ENCODE measurements at regions not wholly inside any gene's neighbourhood (a gene's known extent, or its start where the extent isn't known, plus 50 kb on each side); places are given as distances from the start of the nearest gene placed in this dataset.

DNA sequence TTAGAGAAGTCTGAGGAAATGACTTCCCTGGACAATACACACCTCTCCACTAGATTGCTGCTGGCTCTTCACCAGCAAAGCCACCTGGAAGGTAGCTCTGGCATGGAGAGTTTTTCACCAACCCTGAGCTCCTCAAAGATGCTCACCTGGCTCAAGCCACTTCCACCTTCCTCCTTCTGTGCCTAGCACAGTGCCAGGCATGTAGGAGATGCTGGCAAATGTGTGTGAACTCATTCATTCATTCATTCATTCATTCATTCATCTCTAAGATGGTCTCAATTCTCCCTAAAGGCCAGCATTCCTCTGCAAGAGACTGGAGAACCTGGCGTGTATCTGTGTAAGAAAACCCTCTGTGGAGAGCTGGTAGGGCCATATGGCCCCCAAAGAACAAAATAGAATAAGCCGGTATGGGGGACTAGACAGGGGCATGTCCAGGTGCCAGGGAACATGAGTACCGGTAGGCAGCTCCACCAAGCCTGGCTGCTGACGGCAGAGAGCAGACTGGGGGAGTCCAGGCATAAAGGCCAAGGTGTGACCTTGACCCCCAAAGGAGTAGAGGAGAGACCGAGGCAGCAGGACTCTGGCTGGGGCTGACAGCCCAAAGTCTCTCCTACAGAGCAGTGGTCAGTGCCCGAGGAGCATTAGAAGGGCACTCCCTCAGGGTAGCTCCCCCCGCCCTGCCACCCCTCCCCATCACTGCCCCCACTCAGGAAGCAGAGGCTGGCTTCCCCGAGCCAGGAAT, 132.2 kb upstream of the TNRC6C start:
- no peak overlapping the region for H3K4me3 ChIP-seq (ENCODE audit: low read length)
- H3K4ac ChIP-seq (ENCODE audit: low read depth, low read length) = no peak overlapping the region
- DNase-seq = no peak
- H2AK5ac ChIP-seq (ENCODE audit: low read length) = no peak overlapping the region
- H4K5ac ChIP-seq (ENCODE audit: low read length) = no peak overlapping the region
- no peak overlapping the region for H3K56ac ChIP-seq (ENCODE audit: low read length)
- no peak overlapping the region for H2BK120ac ChIP-seq (ENCODE audit: low read depth, low read length)
- no peak overlapping the region for H3K23ac ChIP-seq (ENCODE audit: low read length)
- H3K79me1 ChIP-seq (ENCODE audit: low read length) = no peaks in the 10 kb centered on the region
- H3K4me2 ChIP-seq (ENCODE audit: low read length) = no peak overlapping the region
- no peak overlapping the region for H3K9ac ChIP-seq (ENCODE audit: low read length)
- no peak overlapping the region for H3K27ac ChIP-seq (ENCODE audit: low read depth, low read length)
- no peak overlapping the region for H3K18ac ChIP-seq (ENCODE audit: low read length)
- WGBS (ENCODE audit: extremely low coverage, insufficient coverage, low lambda C conversion rate) = no CpG with 5 or more reads among the region's 8 CpGs
- H3K36me3 ChIP-seq (ENCODE audit: control insufficient read depth, insufficient read depth, low read length) = no peaks in the 10 kb centered on the region
- H2BK5ac ChIP-seq (ENCODE audit: low read length) = no peak overlapping the region
- no peaks in the 10 kb centered on the region for H3K4me1 ChIP-seq (ENCODE audit: control insufficient read depth, low read depth, low read length)
- no peak overlapping the region for H4K8ac ChIP-seq (ENCODE audit: low read depth, low read length)
- H3K27me3 ChIP-seq (ENCODE audit: insufficient read depth, low read length, poor library complexity) = no peaks in the 10 kb centered on the region
- no peak overlapping the region for H2BK15ac ChIP-seq (replicated peaks; ENCODE audit: low read depth)
- no peaks in the 10 kb centered on the region for H3K79me2 ChIP-seq (ENCODE audit: control insufficient read depth, insufficient read depth, low read length)

DNA sequence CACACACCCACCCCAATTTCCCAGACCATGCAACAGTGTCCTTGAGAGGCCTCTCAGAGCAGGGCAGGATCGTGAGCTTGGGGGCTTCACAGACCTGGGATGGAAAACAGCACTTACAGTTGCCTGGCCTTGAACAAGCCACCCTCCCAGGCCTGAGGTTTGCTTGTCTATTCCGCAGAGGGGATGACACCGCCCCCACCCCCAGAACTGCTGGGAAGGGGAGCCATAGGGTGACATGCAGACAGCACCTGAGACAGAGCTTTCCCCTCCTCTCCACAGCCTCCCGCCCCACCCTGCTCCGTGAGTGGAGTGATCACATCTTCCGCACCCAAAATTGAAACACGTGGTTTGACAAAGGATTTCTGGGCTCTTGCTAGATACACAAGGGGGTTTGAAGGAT, 131.5 kb upstream of the TNRC6C start:
- no CpG with 5 or more reads among the region's 7 CpGs for WGBS (ENCODE audit: extremely low coverage, insufficient coverage, low lambda C conversion rate)
- H4K8ac ChIP-seq (ENCODE audit: low read depth, low read length) = no peak overlapping the region
- no peak overlapping the region for H2BK120ac ChIP-seq (ENCODE audit: low read depth, low read length)
- H3K79me1 ChIP-seq (ENCODE audit: low read length) = no peaks in the 10 kb centered on the region
- no peak overlapping the region for H3K4me3 ChIP-seq (ENCODE audit: low read length)
- no peak overlapping the region for H3K18ac ChIP-seq (ENCODE audit: low read length)
- no peak overlapping the region for H2AK5ac ChIP-seq (ENCODE audit: low read length)
- H3K9ac ChIP-seq (ENCODE audit: low read length) = no peak overlapping the region
- no peaks in the 10 kb centered on the region for H3K79me2 ChIP-seq (ENCODE audit: control insufficient read depth, insufficient read depth, low read length)
- H3K4me1 ChIP-seq (ENCODE audit: control insufficient read depth, low read depth, low read length) = no peaks in the 10 kb centered on the region
- H3K23ac ChIP-seq (ENCODE audit: low read length) = no peak overlapping the region
- no peak overlapping the region for H2BK15ac ChIP-seq (replicated peaks; ENCODE audit: low read depth)
- no peak overlapping the region for H3K4ac ChIP-seq (ENCODE audit: low read depth, low read length)
- no peaks in the 10 kb centered on the region for H3K27me3 ChIP-seq (ENCODE audit: insufficient read depth, low read length, poor library complexity)
- H3K27ac ChIP-seq (ENCODE audit: low read depth, low read length) = no peak overlapping the region
- no peaks in the 10 kb centered on the region for H3K36me3 ChIP-seq (ENCODE audit: control insufficient read depth, insufficient read depth, low read length)
- no peak overlapping the region for H2BK5ac ChIP-seq (ENCODE audit: low read length)
- H3K4me2 ChIP-seq (ENCODE audit: low read length) = no peak overlapping the region
- DNase-seq = no peak
- no peak overlapping the region for H4K5ac ChIP-seq (ENCODE audit: low read length)
- H3K56ac ChIP-seq (ENCODE audit: low read length) = no peak overlapping the region

DNA sequence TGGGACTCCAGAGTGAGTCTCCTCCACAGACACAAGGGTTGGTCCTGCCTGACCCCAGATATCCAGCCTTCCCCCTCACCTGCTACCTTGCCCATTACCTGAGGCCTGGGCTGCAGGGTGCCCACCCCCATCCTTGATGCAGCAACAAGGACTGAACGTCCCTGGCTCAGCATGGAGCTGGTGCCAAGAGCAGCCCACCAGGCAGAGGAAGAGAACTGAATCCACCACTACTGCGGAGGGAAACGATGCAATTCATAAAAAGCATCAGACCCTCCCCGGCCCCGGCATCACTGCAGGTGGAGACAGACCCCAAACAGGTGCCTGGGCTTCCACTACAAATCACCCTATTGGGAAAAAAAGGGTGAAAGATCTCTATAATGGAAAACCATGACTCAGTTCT, 131.0 kb upstream of the TNRC6C start:
- no peak overlapping the region for H3K18ac ChIP-seq (ENCODE audit: low read length)
- no peak overlapping the region for H3K4ac ChIP-seq (ENCODE audit: low read depth, low read length)
- H3K36me3 ChIP-seq (ENCODE audit: control insufficient read depth, insufficient read depth, low read length) = no peaks in the 10 kb centered on the region
- no peak for DNase-seq
- no CpG with 5 or more reads among the region's 5 CpGs for WGBS (ENCODE audit: extremely low coverage, insufficient coverage, low lambda C conversion rate)
- H3K23ac ChIP-seq (ENCODE audit: low read length) = no peak overlapping the region
- H3K79me1 ChIP-seq (ENCODE audit: low read length) = no peaks in the 10 kb centered on the region
- no peak overlapping the region for H2BK5ac ChIP-seq (ENCODE audit: low read length)
- no peak overlapping the region for H3K4me2 ChIP-seq (ENCODE audit: low read length)
- H3K4me1 ChIP-seq (ENCODE audit: control insufficient read depth, low read depth, low read length) = no peaks in the 10 kb centered on the region
- no peak overlapping the region for H2BK15ac ChIP-seq (replicated peaks; ENCODE audit: low read depth)
- no peaks in the 10 kb centered on the region for H3K79me2 ChIP-seq (ENCODE audit: control insufficient read depth, insufficient read depth, low read length)
- peak overlapping the region; percentile 25 for H3K56ac ChIP-seq (ENCODE audit: low read length)
- no peak overlapping the region for H4K8ac ChIP-seq (ENCODE audit: low read depth, low read length)
- H2AK5ac ChIP-seq (ENCODE audit: low read length) = no peak overlapping the region
- H3K4me3 ChIP-seq (ENCODE audit: low read length) = no peak overlapping the region
- no peak overlapping the region for H2BK120ac ChIP-seq (ENCODE audit: low read depth, low read length)
- H3K27ac ChIP-seq (ENCODE audit: low read depth, low read length) = no peak overlapping the region
- no peaks in the 10 kb centered on the region for H3K27me3 ChIP-seq (ENCODE audit: insufficient read depth, low read length, poor library complexity)
- H4K5ac ChIP-seq (ENCODE audit: low read length) = no peak overlapping the region
- no peak overlapping the region for H3K9ac ChIP-seq (ENCODE audit: low read length)

DNA sequence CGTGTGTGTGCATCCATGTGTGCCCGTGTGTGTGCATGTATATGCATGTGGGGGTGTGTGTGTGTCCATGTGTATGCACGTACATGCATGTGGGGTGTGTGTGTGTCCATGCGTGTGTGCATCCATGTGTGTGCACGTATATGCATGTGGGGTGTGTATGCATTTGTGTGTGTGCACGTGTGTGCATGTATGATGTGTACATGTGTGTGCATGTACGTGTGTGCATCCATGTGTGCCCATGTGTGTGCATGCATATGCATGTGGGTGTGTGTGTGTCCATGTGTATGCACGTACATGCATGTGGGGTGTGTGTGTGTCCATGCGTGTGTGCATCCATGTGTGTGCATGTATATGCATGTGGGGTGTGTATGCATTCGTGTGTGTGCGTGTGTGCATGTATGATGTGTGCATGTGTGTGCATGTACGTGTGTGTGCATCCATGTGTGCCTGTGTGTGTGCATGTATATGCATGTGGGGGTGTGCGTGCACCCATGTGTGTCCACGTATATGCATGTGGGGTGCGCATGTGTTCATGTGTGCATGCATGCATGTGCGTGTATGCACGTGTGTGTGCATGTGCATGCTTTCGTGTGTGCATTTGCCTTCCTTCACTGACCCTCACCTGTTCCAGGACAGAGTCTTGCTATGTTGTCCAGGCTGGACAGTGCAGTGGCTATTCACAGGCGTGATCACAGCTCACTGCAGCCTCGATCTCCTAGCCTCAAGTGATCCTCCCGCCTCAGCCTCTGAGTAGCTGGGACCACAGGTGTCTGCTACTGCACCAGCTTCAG, 129.6 kb upstream of the TNRC6C start:
- no peak overlapping the region for H2AK5ac ChIP-seq (ENCODE audit: low read length)
- H3K79me1 ChIP-seq (ENCODE audit: low read length) = no peaks in the 10 kb centered on the region
- H2BK15ac ChIP-seq (replicated peaks; ENCODE audit: low read depth) = no peak overlapping the region
- no peak overlapping the region for H3K18ac ChIP-seq (ENCODE audit: low read length)
- no peak overlapping the region for H3K4ac ChIP-seq (ENCODE audit: low read depth, low read length)
- no peak for DNase-seq
- no peak overlapping the region for H3K4me3 ChIP-seq (ENCODE audit: low read length)
- H3K23ac ChIP-seq (ENCODE audit: low read length) = no peak overlapping the region
- no peaks in the 10 kb centered on the region for H3K79me2 ChIP-seq (ENCODE audit: control insufficient read depth, insufficient read depth, low read length)
- no peak overlapping the region for H2BK120ac ChIP-seq (ENCODE audit: low read depth, low read length)
- H3K9ac ChIP-seq (ENCODE audit: low read length) = no peak overlapping the region
- no peaks in the 10 kb centered on the region for H3K36me3 ChIP-seq (ENCODE audit: control insufficient read depth, insufficient read depth, low read length)
- no CpG with 5 or more reads among the region's 21 CpGs for WGBS (ENCODE audit: extremely low coverage, insufficient coverage, low lambda C conversion rate)
- no peak overlapping the region for H3K27ac ChIP-seq (ENCODE audit: low read depth, low read length)
- H4K8ac ChIP-seq (ENCODE audit: low read depth, low read length) = no peak overlapping the region
- no peak overlapping the region for H3K4me2 ChIP-seq (ENCODE audit: low read length)
- H3K4me1 ChIP-seq (ENCODE audit: control insufficient read depth, low read depth, low read length) = no peaks in the 10 kb centered on the region
- H3K27me3 ChIP-seq (ENCODE audit: insufficient read depth, low read length, poor library complexity) = no peaks in the 10 kb centered on the region
- H2BK5ac ChIP-seq (ENCODE audit: low read length) = no peak overlapping the region
- H3K56ac ChIP-seq (ENCODE audit: low read length) = no peak overlapping the region
- no peak overlapping the region for H4K5ac ChIP-seq (ENCODE audit: low read length)

DNA sequence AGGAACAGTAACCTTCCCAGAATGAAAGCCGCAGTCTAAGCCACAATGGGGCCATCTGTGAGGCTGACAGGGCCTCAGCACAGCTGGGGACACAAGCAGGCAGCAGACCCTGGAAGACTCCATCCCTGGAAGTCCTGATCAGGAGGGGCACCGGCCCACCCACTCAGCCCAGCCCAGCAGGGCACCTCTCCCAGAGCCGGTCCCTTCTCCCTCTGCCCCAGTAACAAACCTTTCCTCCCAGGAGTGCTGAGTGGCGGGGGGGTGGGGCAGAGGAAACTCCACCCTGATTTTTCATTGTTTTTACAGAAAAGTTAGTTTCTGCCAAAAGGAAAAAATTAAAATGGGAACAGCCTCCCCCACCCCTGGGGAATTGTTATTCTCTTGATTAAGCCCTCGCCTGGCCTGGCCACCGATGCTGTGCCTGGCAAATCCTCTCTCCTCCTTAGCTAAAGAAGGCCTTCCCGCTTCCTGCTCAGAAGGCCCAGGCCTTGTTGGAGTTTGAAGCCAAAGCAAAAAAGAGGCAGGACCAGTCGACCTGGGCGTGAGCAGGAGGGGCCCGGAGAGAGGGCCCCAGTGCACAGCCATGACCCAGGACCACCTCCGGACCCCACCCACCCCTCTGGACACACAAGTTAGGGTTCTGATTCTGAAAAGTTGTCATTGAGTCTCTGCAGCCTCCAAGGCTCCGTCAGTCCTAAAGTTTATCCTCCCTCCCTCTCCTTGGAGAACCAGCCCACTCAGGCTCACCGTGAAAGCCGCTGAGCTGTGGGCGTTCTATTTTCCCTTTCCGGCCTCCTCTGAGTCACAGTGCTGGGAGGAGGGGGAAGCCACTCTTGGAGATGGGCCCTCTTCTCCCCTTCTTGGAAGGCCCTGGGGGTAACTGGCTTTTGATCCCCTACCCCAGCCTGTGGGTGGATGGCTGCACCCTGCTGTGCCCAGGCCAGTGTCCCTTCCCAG, 128.4 kb upstream of the TNRC6C start:
- Histone ChIP-seq H3K18ac (ENCODE audit: low read length) (no peak overlapping the region), H3K79me2 (ENCODE audit: control insufficient read depth, insufficient read depth, low read length) (no peaks in the 10 kb centered on the region), H2BK15ac (replicated peaks; ENCODE audit: low read depth) (no peak overlapping the region), H3K4me2 (ENCODE audit: low read length) (no peak overlapping the region), H3K27me3 (ENCODE audit: insufficient read depth, low read length, poor library complexity) (no peaks in the 10 kb centered on the region), H3K79me1 (ENCODE audit: low read length) (no peaks in the 10 kb centered on the region), H3K4ac (ENCODE audit: low read depth, low read length) (no peak overlapping the region), H3K4me1 (ENCODE audit: control insufficient read depth, low read depth, low read length) (peaks cover 5% of the 10 kb centered on the region), H3K9ac (ENCODE audit: low read length) (no peak overlapping the region), H3K23ac (ENCODE audit: low read length) (peak overlapping the region; percentile 74), H3K56ac (ENCODE audit: low read length) (peak overlapping the region; percentile 5), H4K5ac (ENCODE audit: low read length) (no peak overlapping the region), H2BK120ac (ENCODE audit: low read depth, low read length) (no peak overlapping the region), H3K4me3 (ENCODE audit: low read length) (no peak overlapping the region), H2AK5ac (ENCODE audit: low read length) (no peak overlapping the region), H3K36me3 (ENCODE audit: control insufficient read depth, insufficient read depth, low read length) (no peaks in the 10 kb centered on the region), H4K8ac (ENCODE audit: low read depth, low read length) (no peak overlapping the region), H3K27ac (ENCODE audit: low read depth, low read length) (peak overlapping the region; percentile 18), H2BK5ac (ENCODE audit: low read length) (no peak overlapping the region)
- no peak for DNase-seq
- WGBS (ENCODE audit: extremely low coverage, insufficient coverage, low lambda C conversion rate) = no CpG with 5 or more reads among the region's 16 CpGs

All from mesendoderm (in vitro differentiated cells).